ENCODE measurements at regions not wholly inside any gene's neighbourhood (a gene's known extent, or its start where the extent isn't known, plus 50 kb on each side); places are given as distances from the start of the nearest gene placed in this dataset.

- intact Hi-C loops (cut with micrococcal nuclease) = no loop called here
- RAD21 ChIA-PET (ENCODE audit: low non-redundant PET in 1 of 2, low total read pairs in 2 of 2, uncharacterized antibody in 2 of 2, unreplicated experiment in 2 of 2) = no interaction called here
Observed at GRCh38 chr14:41298328-41298690, 308.4 kb upstream of the LRFN5 start.

More at GRCh38 chr14:41298328-41298690, 308.4 kb upstream of the LRFN5 start:
- no peaks in the 10 kb centered on the region for H4K20me1 ChIP-seq (ENCODE audit: insufficient read depth)
- CTCF ChIA-PET = no interaction called here
- POLR2A ChIA-PET = no interaction called here
- H3K27me3 ChIP-seq (ENCODE audit: insufficient read depth, low read length) = no peaks in the 10 kb centered on the region
- H3K4me3 ChIP-seq (replicated peaks in 1 of 2; ENCODE audit: low read depth in 1 of 2, low read length in 2 of 2) = no peak overlapping the region
- no peaks in the 10 kb centered on the region for H3K4me1 ChIP-seq (ENCODE audit: control insufficient read depth in 1 of 2, insufficient read depth in 2 of 2, low read length in 2 of 2)
- no peaks in the 10 kb centered on the region for H3K79me2 ChIP-seq (ENCODE audit: insufficient read depth, low read length)
- ATAC-seq (no peak), DNase-seq (ENCODE audit: low read depth, low spot score) (no peak)
- no peaks in the 10 kb centered on the region for H3K36me3 ChIP-seq (ENCODE audit: control insufficient read depth in 1 of 2, insufficient read depth in 2 of 2, low read length in 2 of 2)
- H3K9ac ChIP-seq (ENCODE audit: low read length) = no peak overlapping the region
- no peak overlapping the region for H3K4me2 ChIP-seq (ENCODE audit: low read length)
- H3K27ac ChIP-seq (ENCODE audit: low read depth, low read length) = no peak overlapping the region
- BruUV-seq (replicated peaks) = no TSS peak
- TF ChIP-seq JUND (IDR thresholded peaks at IDR 0.05) (no peak), EZH2 (IDR thresholded peaks at IDR 0.05) (no peak), SP1 (IDR thresholded peaks at IDR 0.05; ENCODE audit: low read depth) (no peak), ELF1 (IDR thresholded peaks at IDR 0.05; ENCODE audit: borderline replicate concordance, low read depth) (no peak), POLR2AphosphoS5 (IDR thresholded peaks at IDR 0.05; ENCODE audit: low read depth, low read length) (no peak), RAD21 (IDR thresholded peaks at IDR 0.05; ENCODE audit: low read depth) (no peak), MAX (IDR thresholded peaks at IDR 0.05) (no peak), ZNF274 (IDR thresholded peaks at IDR 0.05; ENCODE audit: low read depth, low read length) (no peak), POLR2A (IDR thresholded peaks at IDR 0.05; ENCODE audit: borderline replicate concordance, extremely low read depth, insufficient read depth, insufficient read length) (no peak), SRF (IDR thresholded peaks at IDR 0.05; ENCODE audit: low read depth) (no peak)
- TF ChIP-seq, protein P1, sequence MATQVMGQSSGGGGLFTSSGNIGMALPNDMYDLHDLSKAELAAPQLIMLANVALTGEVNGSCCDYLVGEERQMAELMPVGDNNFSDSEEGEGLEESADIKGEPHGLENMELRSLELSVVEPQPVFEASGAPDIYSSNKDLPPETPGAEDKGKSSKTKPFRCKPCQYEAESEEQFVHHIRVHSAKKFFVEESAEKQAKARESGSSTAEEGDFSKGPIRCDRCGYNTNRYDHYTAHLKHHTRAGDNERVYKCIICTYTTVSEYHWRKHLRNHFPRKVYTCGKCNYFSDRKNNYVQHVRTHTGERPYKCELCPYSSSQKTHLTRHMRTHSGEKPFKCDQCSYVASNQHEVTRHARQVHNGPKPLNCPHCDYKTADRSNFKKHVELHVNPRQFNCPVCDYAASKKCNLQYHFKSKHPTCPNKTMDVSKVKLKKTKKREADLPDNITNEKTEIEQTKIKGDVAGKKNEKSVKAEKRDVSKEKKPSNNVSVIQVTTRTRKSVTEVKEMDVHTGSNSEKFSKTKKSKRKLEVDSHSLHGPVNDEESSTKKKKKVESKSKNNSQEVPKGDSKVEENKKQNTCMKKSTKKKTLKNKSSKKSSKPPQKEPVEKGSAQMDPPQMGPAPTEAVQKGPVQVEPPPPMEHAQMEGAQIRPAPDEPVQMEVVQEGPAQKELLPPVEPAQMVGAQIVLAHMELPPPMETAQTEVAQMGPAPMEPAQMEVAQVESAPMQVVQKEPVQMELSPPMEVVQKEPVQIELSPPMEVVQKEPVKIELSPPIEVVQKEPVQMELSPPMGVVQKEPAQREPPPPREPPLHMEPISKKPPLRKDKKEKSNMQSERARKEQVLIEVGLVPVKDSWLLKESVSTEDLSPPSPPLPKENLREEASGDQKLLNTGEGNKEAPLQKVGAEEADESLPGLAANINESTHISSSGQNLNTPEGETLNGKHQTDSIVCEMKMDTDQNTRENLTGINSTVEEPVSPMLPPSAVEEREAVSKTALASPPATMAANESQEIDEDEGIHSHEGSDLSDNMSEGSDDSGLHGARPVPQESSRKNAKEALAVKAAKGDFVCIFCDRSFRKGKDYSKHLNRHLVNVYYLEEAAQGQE (IDR thresholded peaks at IDR 0.05; ENCODE audit: low read depth) = no peak
- H3K9me2 ChIP-seq (ENCODE audit: insufficient read depth) = no peaks in the 10 kb centered on the region
- H2AFZ ChIP-seq (ENCODE audit: low read depth, low read length, poor library complexity, severe bottlenecking) = no peak overlapping the region
- H3K9me3 ChIP-seq (ENCODE audit: control insufficient read depth in 1 of 2, insufficient read depth in 1 of 2, low read depth in 1 of 2, low read length in 2 of 2) = no peaks in the 10 kb centered on the region
